SH-SY5Y (cell line): ENCODE measurements at regions not wholly inside any gene's neighbourhood (a gene's known extent, or its start where the extent isn't known, plus 50 kb on each side); places are given as distances from the start of the nearest gene placed in this dataset.

Source experiments
- GATA2 ChIP-seq: IDR thresholded peaks from 2 replicates; pipeline ENCODE4 v1.6.1; 2011; ENCODE audit warnings: mild to moderate bottlenecking, low read depth, low read length
- GATA3 ChIP-seq: IDR thresholded peaks from 2 replicates; pipeline ENCODE4 v1.6.1; 2011; ENCODE audit warnings: low read depth, mild to moderate bottlenecking, low read length, moderate library complexity

- TF ChIP-seq GATA3 = no peak
- TF ChIP-seq GATA2 = no peak
These were observed 95.7 kb upstream of the LINC00305 start for GRCh38 chr18:64244571-64244970.

- TF ChIP-seq GATA2 (no peak), GATA3 (no peak)
These were observed 91.4 kb upstream of the LINC00305 start for GRCh38 chr18:64240316-64240715.

- no peak for TF ChIP-seq GATA2
- no peak for TF ChIP-seq GATA3
These were observed 89.2 kb upstream of the LINC00305 start for GRCh38 chr18:64238076-64238475.

GRCh38 chr18:64234321-64234720 lies 85.4 kb upstream of the LINC00305 start:
- TF ChIP-seq GATA2 = no peak
- no peak for TF ChIP-seq GATA3

- TF ChIP-seq GATA2 (no peak), GATA3 (no peak)
These were observed 85.0 kb upstream of the LINC00305 start for GRCh38 chr18:64233851-64234250.

GRCh38 chr18:64220941-64221340 lies 72.1 kb upstream of the LINC00305 start:
- TF ChIP-seq GATA3 = no peak
- no peak for TF ChIP-seq GATA2

- TF ChIP-seq GATA2 (no peak), GATA3 (no peak)
These were observed 70.6 kb upstream of the LINC00305 start for GRCh38 chr18:64219517-64219916.

GRCh38 chr18:64210401-64210949 lies 61.6 kb upstream of the LINC00305 start:
- TF ChIP-seq GATA2 (no peak), GATA3 (no peak)

- TF ChIP-seq GATA3 (no peak), GATA2 (no peak)
These were observed 59.6 kb upstream of the LINC00305 start for GRCh38 chr18:64208516-64208915.

- TF ChIP-seq GATA3 = no peak
- no peak for TF ChIP-seq GATA2
These were observed 58.9 kb upstream of the LINC00305 start for GRCh38 chr18:64207820-64208219.

GRCh38 chr18:64203295-64203694 lies 54.4 kb upstream of the LINC00305 start:
- no peak for TF ChIP-seq GATA2
- TF ChIP-seq GATA3 = no peak

GRCh38 chr18:64202863-64203262 lies 54.0 kb upstream of the LINC00305 start:
- TF ChIP-seq GATA2 = no peak
- no peak for TF ChIP-seq GATA3

- no peak for TF ChIP-seq GATA3
- TF ChIP-seq GATA2 = no peak
These were observed 53.4 kb upstream of the LINC00305 start for GRCh38 chr18:64202210-64202836.

- TF ChIP-seq GATA2 = no peak
- no peak for TF ChIP-seq GATA3
These were observed 52.9 kb upstream of the LINC00305 start for GRCh38 chr18:64201781-64202180.

GRCh38 chr18:64199581-64199980 lies 50.7 kb upstream of the LINC00305 start:
- TF ChIP-seq GATA2 (no peak), GATA3 (no peak)
